ENCODE measurements at regions not wholly inside any gene's neighbourhood (a gene's known extent, or its start where the extent isn't known, plus 50 kb on each side); places are given as distances from the start of the nearest gene placed in this dataset.

- DNase-seq (ENCODE audit: low spot score): no peak
- ChIA-PET CTCF (no interaction called here), POLR2A (ENCODE audit: low non-redundant PET) (no interaction called here)
- Histone ChIP-seq H3K4me1 (ENCODE audit: insufficient read depth, low read length, poor library complexity, severe bottlenecking) (peaks cover 17% of the 10 kb centered on the region), H3K9me3 (ENCODE audit: low read depth, low read length, poor library complexity, severe bottlenecking) (no peaks in the 10 kb centered on the region), H3K27me3 (replicated peaks; ENCODE audit: insufficient read depth, low read depth, low read length, poor library complexity) (no peaks in the 10 kb centered on the region), H3K27ac (ENCODE audit: low read depth, low read length, poor library complexity, severe bottlenecking) (no peak overlapping the region), H3K4me3 (ENCODE audit: low read depth, low read length, poor library complexity, severe bottlenecking) (no peak overlapping the region), H3K36me3 (ENCODE audit: insufficient read depth, low read length, poor library complexity, severe bottlenecking) (no peaks in the 10 kb centered on the region)
- TF ChIP-seq EZH2 (IDR thresholded peaks at IDR 0.05; ENCODE audit: borderline replicate concordance, low read depth, low read length, poor library complexity, severe bottlenecking): no peak
- TF ChIP-seq CTCF (conservative IDR thresholded peaks at IDR 0.05; ENCODE audit: low read depth, low read length): no peak
- no TSS peak for BruUV-seq (replicated peaks)
- intact Hi-C loops (cut with micrococcal nuclease; ENCODE audit: unreplicated experiment): no loop called here
These were observed 138.6 kb downstream of the KCNRG start for GRCh38 chr13:50153876-50154275.

GRCh38 chr13:50154697-50155096, 139.5 kb downstream of the KCNRG start:
- POLR2A ChIA-PET (ENCODE audit: low non-redundant PET): no interaction called here
- no TSS peak for BruUV-seq (replicated peaks)
- Histone ChIP-seq H3K4me3 (ENCODE audit: low read depth, low read length, poor library complexity, severe bottlenecking) (no peak overlapping the region), H3K4me1 (ENCODE audit: insufficient read depth, low read length, poor library complexity, severe bottlenecking) (peaks cover 9% of the 10 kb centered on the region), H3K27ac (ENCODE audit: low read depth, low read length, poor library complexity, severe bottlenecking) (no peak overlapping the region), H3K9me3 (ENCODE audit: low read depth, low read length, poor library complexity, severe bottlenecking) (no peaks in the 10 kb centered on the region), H3K36me3 (ENCODE audit: insufficient read depth, low read length, poor library complexity, severe bottlenecking) (no peaks in the 10 kb centered on the region), H3K27me3 (replicated peaks; ENCODE audit: insufficient read depth, low read depth, low read length, poor library complexity) (no peaks in the 10 kb centered on the region)
- intact Hi-C loops (cut with micrococcal nuclease; ENCODE audit: unreplicated experiment): no loop called here
- no peak for DNase-seq (ENCODE audit: low spot score)
- TF ChIP-seq CTCF (conservative IDR thresholded peaks at IDR 0.05; ENCODE audit: low read depth, low read length) (no peak), EZH2 (IDR thresholded peaks at IDR 0.05; ENCODE audit: borderline replicate concordance, low read depth, low read length, poor library complexity, severe bottlenecking) (no peak)
- CTCF ChIA-PET: no interaction called here

GRCh38 chr13:50156140-50156539, 140.9 kb downstream of the KCNRG start:
- Histone ChIP-seq H3K9me3 (ENCODE audit: low read depth, low read length, poor library complexity, severe bottlenecking) (no peaks in the 10 kb centered on the region), H3K36me3 (ENCODE audit: insufficient read depth, low read length, poor library complexity, severe bottlenecking) (no peaks in the 10 kb centered on the region), H3K4me1 (ENCODE audit: insufficient read depth, low read length, poor library complexity, severe bottlenecking) (no peaks in the 10 kb centered on the region), H3K4me3 (ENCODE audit: low read depth, low read length, poor library complexity, severe bottlenecking) (no peak overlapping the region), H3K27me3 (replicated peaks; ENCODE audit: insufficient read depth, low read depth, low read length, poor library complexity) (no peaks in the 10 kb centered on the region), H3K27ac (ENCODE audit: low read depth, low read length, poor library complexity, severe bottlenecking) (no peak overlapping the region)
- POLR2A ChIA-PET (ENCODE audit: low non-redundant PET): no interaction called here
- intact Hi-C loops (cut with micrococcal nuclease; ENCODE audit: unreplicated experiment): no loop called here
- DNase-seq (ENCODE audit: low spot score): no peak
- no TSS peak for BruUV-seq (replicated peaks)
- CTCF ChIA-PET: interaction anchor here (0.7 kb wide), 1 partner anchor 29 kb away, joined by 3 read pairs; no protein-coding TSS in a partner anchor
- no peak for TF ChIP-seq EZH2 (IDR thresholded peaks at IDR 0.05; ENCODE audit: borderline replicate concordance, low read depth, low read length, poor library complexity, severe bottlenecking)
- TF ChIP-seq CTCF (conservative IDR thresholded peaks at IDR 0.05; ENCODE audit: low read depth, low read length): no peak
